Naive thymus-derived CD4-positive, alpha-beta T cell (primary cell): ENCODE measurements at regions not wholly inside any gene's neighbourhood (a gene's known extent, or its start where the extent isn't known, plus 50 kb on each side); places are given as distances from the start of the nearest gene placed in this dataset.

Source experiments
- ATAC-seq: fragments of 150-1000 bp; cut with Tn5 transposase; 2 replicates; pipeline ENCODE4 v1.10.0; 2021; ENCODE audit warnings: mild to moderate bottlenecking, moderate library complexity
- CTCF ChIA-PET: fragments of 350-600 bp; sonication (Branson Sonifier 250); formaldehyde crosslinking; loops from one replicate; lab custom pipeline; 2021; ENCODE audit warnings: antibody characterized with exemption; lab: Charles Lee
- POLR2A ChIA-PET: fragments of 350-600 bp; sonication (Branson Sonifier 250); formaldehyde crosslinking; loops from one replicate; lab custom pipeline; 2021; ENCODE audit warnings: antibody characterized with exemption, inconsistent platforms; lab: Charles Lee
- DNase-seq, 9 donors: peaks; one replicate each; pipeline versions ENCODE4 v3.0.0 to v3.0.0-alpha.2; 2020 to 2022; ENCODE audit warnings: mixed read lengths in 1 of 9
- H3K27ac ChIP-seq: one replicate; pipeline ENCODE4 v1.7.0; 2013; ENCODE audit warnings: mild to moderate bottlenecking, low read depth, low read length, moderate library complexity
- H3K27me3 ChIP-seq, 2 donors: one replicate each; pipeline ENCODE4 v1.7.0; 2013; ENCODE audit warnings: low read length in 2 of 2, mild to moderate bottlenecking in 2 of 2, moderate library complexity in 2 of 2; ENCODE audit not compliant: control insufficient read depth in 2 of 2, insufficient read depth in 2 of 2
- H3K36me3 ChIP-seq, 3 experiments: 1 replicate in 2 of 3; 2 replicates in 1 of 3; pipeline ENCODE4 v1.7.0; 2013; ENCODE audit warnings: low read length in 3 of 3, mild to moderate bottlenecking in 3 of 3, moderate library complexity in 1 of 3; ENCODE audit not compliant: insufficient read depth in 3 of 3, control insufficient read depth in 2 of 3
- H3K4me1 ChIP-seq, 2 donors: one replicate each; pipeline ENCODE4 v1.7.0; 2013; ENCODE audit warnings: low read length in 2 of 2, mild to moderate bottlenecking in 2 of 2, moderate library complexity in 1 of 2; ENCODE audit not compliant: control insufficient read depth in 2 of 2, insufficient read depth in 2 of 2
- H3K4me3 ChIP-seq: 2 replicates; pipeline ENCODE4 v1.7.0; 2013; ENCODE audit warnings: mild to moderate bottlenecking, low read length
- H3K9me3 ChIP-seq, 3 experiments: 1 replicate in 2 of 3; 2 replicates in 1 of 3; pipeline ENCODE4 v1.7.0; 2013; ENCODE audit warnings: low read length in 3 of 3; ENCODE audit not compliant: control insufficient read depth in 2 of 3
- H3K27ac Mint-ChIP-seq, 9 donors: one replicate each; pipeline ENCODE4 v1.8.0; 2020 to 2022; ENCODE audit warnings: mixed read lengths in 9 of 9, mild to moderate bottlenecking in 8 of 9, moderate library complexity in 5 of 9, inconsistent platforms in 2 of 9
- H3K27me3 Mint-ChIP-seq, 5 donors: one replicate each; pipeline ENCODE4 v1.8.0; 2021 to 2022; ENCODE audit warnings: mixed read lengths in 5 of 5, mild to moderate bottlenecking in 1 of 5
- H3K36me3 Mint-ChIP-seq, 5 donors: one replicate each; pipeline ENCODE4 v1.8.0; 2020 to 2022; ENCODE audit warnings: mixed read lengths in 5 of 5, mild to moderate bottlenecking in 3 of 5, inconsistent platforms in 1 of 5
- H3K4me1 Mint-ChIP-seq, 7 donors: one replicate each; pipeline ENCODE4 v1.8.0; 2020 to 2022; ENCODE audit warnings: mixed read lengths in 7 of 7, mild to moderate bottlenecking in 3 of 7, inconsistent platforms in 1 of 7
- H3K4me3 Mint-ChIP-seq, 10 donors: one replicate each; pipeline ENCODE4 v1.8.0; 2020 to 2022; ENCODE audit warnings: mild to moderate bottlenecking in 10 of 10, mixed read lengths in 10 of 10, moderate library complexity in 6 of 10, inconsistent platforms in 2 of 10
- H3K9me3 Mint-ChIP-seq, 11 donors: one replicate each; pipeline ENCODE4 v1.8.0; 2020 to 2022; ENCODE audit warnings: mixed read lengths in 11 of 11, mild to moderate bottlenecking in 4 of 11, inconsistent platforms in 1 of 11, moderate library complexity in 1 of 11
- intact Hi-C, 2 donors: fragments of 100-400 bp; cut with micrococcal nuclease; formaldehyde crosslinking; loops; one replicate each; pipeline ENCODE4 v1.15.1; 2023

- Mint-ChIP-seq H3K36me3 (no peaks in the 10 kb centered on the region), H3K4me3 (no peak overlapping the region), H3K27ac (no peak overlapping the region), H3K4me1 (no peaks in the 10 kb centered on the region), H3K27me3 (no peaks in the 10 kb centered on the region), H3K9me3 (peaks cover 0 to 16% (median 4%) of the 10 kb centered on the region in 11 donors)
- Histone ChIP-seq H3K4me3 (no peak overlapping the region), H3K27me3 (no peaks in the 10 kb centered on the region), H3K4me1 (no peaks in the 10 kb centered on the region), H3K27ac (no peak overlapping the region), H3K36me3 (no peaks in the 10 kb centered on the region), H3K9me3 (peaks cover 0 to 8% (median 0%) of the 10 kb centered on the region in 3 experiments)
- intact Hi-C loops = no loop called here
- ChIA-PET CTCF (no interaction called here), POLR2A (no interaction called here)
- ATAC-seq (no peak), DNase-seq (no peak)
Observed at GRCh38 chr13:90612391-90612790, 735.1 kb upstream of the MIR17HG start.

GRCh38 chr13:90613076-90613795 lies 734.3 kb upstream of the MIR17HG start:
- H3K4me1 Mint-ChIP-seq = no peaks in the 10 kb centered on the region
- ATAC-seq = no peak
- Histone ChIP-seq H3K27me3 (no peaks in the 10 kb centered on the region), H3K36me3 (no peaks in the 10 kb centered on the region), H3K4me3 (no peak overlapping the region), H3K4me1 (no peaks in the 10 kb centered on the region), H3K27ac (no peak overlapping the region), H3K9me3 (peaks cover 0 to 8% (median 0%) of the 10 kb centered on the region in 3 experiments)
- no peak for DNase-seq
- intact Hi-C loops = no loop called here
- H3K4me3 Mint-ChIP-seq = no peak overlapping the region
- H3K36me3 Mint-ChIP-seq = no peaks in the 10 kb centered on the region
- no peaks in the 10 kb centered on the region for H3K27me3 Mint-ChIP-seq
- ChIA-PET POLR2A (no interaction called here), CTCF (interaction anchor here (0.5 kb wide), 1 partner anchor 113 kb away, joined by 3 read pairs; no protein-coding TSS in a partner anchor)
- no peak overlapping the region for H3K27ac Mint-ChIP-seq
- peaks cover 0 to 16% (median 4%) of the 10 kb centered on the region in 11 donors for H3K9me3 Mint-ChIP-seq

GRCh38 chr13:90615236-90615635 lies 732.3 kb upstream of the MIR17HG start:
- no peak for DNase-seq
- ChIA-PET POLR2A (no interaction called here), CTCF (no interaction called here)
- Histone ChIP-seq H3K4me1 (no peaks in the 10 kb centered on the region), H3K27me3 (no peaks in the 10 kb centered on the region), H3K27ac (no peak overlapping the region), H3K36me3 (no peaks in the 10 kb centered on the region), H3K9me3 (peaks cover 0 to 8% (median 0%) of the 10 kb centered on the region in 3 experiments), H3K4me3 (no peak overlapping the region)
- intact Hi-C loops = no loop called here
- no peak overlapping the region for H3K27ac Mint-ChIP-seq
- no peaks in the 10 kb centered on the region for H3K4me1 Mint-ChIP-seq
- H3K36me3 Mint-ChIP-seq = no peaks in the 10 kb centered on the region
- H3K4me3 Mint-ChIP-seq = no peak overlapping the region
- H3K27me3 Mint-ChIP-seq = no peaks in the 10 kb centered on the region
- H3K9me3 Mint-ChIP-seq = peaks cover 2 to 19% (median 5%) of the 10 kb centered on the region in 11 donors
- no peak for ATAC-seq

- POLR2A ChIA-PET = no interaction called here
- H3K36me3 Mint-ChIP-seq = no peaks in the 10 kb centered on the region
- H3K27ac Mint-ChIP-seq = no peak overlapping the region
- no peaks in the 10 kb centered on the region for H3K27me3 ChIP-seq
- no peaks in the 10 kb centered on the region for H3K4me1 ChIP-seq
- peaks cover 0 to 8% (median 0%) of the 10 kb centered on the region in 3 experiments for H3K9me3 ChIP-seq
- peaks cover 2 to 19% (median 5%) of the 10 kb centered on the region in 11 donors for H3K9me3 Mint-ChIP-seq
- intact Hi-C loops = no loop called here
- ATAC-seq (no peak), DNase-seq (no peak)
- CTCF ChIA-PET = no interaction called here
- no peak overlapping the region for H3K4me3 ChIP-seq
- H3K4me1 Mint-ChIP-seq = no peaks in the 10 kb centered on the region
- H3K36me3 ChIP-seq = no peaks in the 10 kb centered on the region
- no peak overlapping the region for H3K4me3 Mint-ChIP-seq
- H3K27me3 Mint-ChIP-seq = no peaks in the 10 kb centered on the region
- no peak overlapping the region for H3K27ac ChIP-seq
Observed at GRCh38 chr13:90615767-90616166, 731.7 kb upstream of the MIR17HG start.

- no peaks in the 10 kb centered on the region for H3K4me1 ChIP-seq
- Mint-ChIP-seq H3K27me3 (no peaks in the 10 kb centered on the region), H3K4me3 (no peak overlapping the region), H3K9me3 (peaks cover 2 to 19% (median 7%) of the 10 kb centered on the region in 11 donors), H3K4me1 (no peaks in the 10 kb centered on the region), H3K36me3 (no peaks in the 10 kb centered on the region), H3K27ac (no peak overlapping the region)
- POLR2A ChIA-PET = no interaction called here
- DNase-seq (peak in 1 of 9 donors; percentile 2), ATAC-seq (no peak)
- H3K27ac ChIP-seq = no peak overlapping the region
- no peak overlapping the region for H3K4me3 ChIP-seq
- intact Hi-C loops = no loop called here
- no peaks in the 10 kb centered on the region for H3K27me3 ChIP-seq
- no peaks in the 10 kb centered on the region for H3K36me3 ChIP-seq
- CTCF ChIA-PET = no interaction called here
- peaks cover 0 to 8% (median 0%) of the 10 kb centered on the region in 3 experiments for H3K9me3 ChIP-seq
Observed at GRCh38 chr13:90618133-90618532, 729.4 kb upstream of the MIR17HG start.

GRCh38 chr13:90622541-90622940 lies 724.9 kb upstream of the MIR17HG start:
- intact Hi-C loops = no loop called here
- Mint-ChIP-seq H3K36me3 (no peaks in the 10 kb centered on the region), H3K27ac (no peak overlapping the region), H3K4me1 (no peaks in the 10 kb centered on the region), H3K27me3 (no peaks in the 10 kb centered on the region), H3K9me3 (peaks cover 0 to 12% (median 3%) of the 10 kb centered on the region in 11 donors), H3K4me3 (no peak overlapping the region)
- DNase-seq = no peak
- no peak overlapping the region for H3K27ac ChIP-seq
- H3K9me3 ChIP-seq = no peaks in the 10 kb centered on the region
- ATAC-seq = no peak
- H3K4me1 ChIP-seq = no peaks in the 10 kb centered on the region
- H3K4me3 ChIP-seq = no peak overlapping the region
- CTCF ChIA-PET = no interaction called here
- POLR2A ChIA-PET = no interaction called here
- H3K36me3 ChIP-seq = no peaks in the 10 kb centered on the region
- no peaks in the 10 kb centered on the region for H3K27me3 ChIP-seq
